GM12878 (cell line): ENCODE measurements at regions not wholly inside any gene's neighbourhood (a gene's known extent, or its start where the extent isn't known, plus 50 kb on each side); places are given as distances from the start of the nearest gene placed in this dataset.
"Not testable (repeated sequence)": the region's sequence is repeated elsewhere in the genome, so short reads cannot be mapped to it uniquely, and the experiment has no call there.

ENCODE experiments used
- ATAC-seq: fragments of 200-7000 bp; cut with Tn5 transposase; 3 replicates; pipeline ENCODE4 v1.9.1; 2020; ENCODE audit warnings: mild to moderate bottlenecking, moderate library complexity
- BruUV-seq: library from RNA; stranded (reverse); fragments of 400-500 nt; replicated peaks from 2 replicates; lab custom pipeline; 2021; lab: Mats Ljungman, UMichigan
- CTCF ChIA-PET: fragments of 300-600 bp; sonication (Branson Sonifier 250); formaldehyde crosslinking; extraction: SDS; loops from one replicate; lab custom pipeline; 2021; ENCODE audit warnings: inconsistent platforms; lab: Yijun Ruan, JAX
- POLR2A ChIA-PET: fragments of 350-600 bp; formaldehyde crosslinking; extraction: SDS; loops from one replicate; lab custom pipeline; 2021; ENCODE audit warnings: inconsistent platforms; lab: Charles Lee
- RAD21 ChIA-PET: fragments of 300-600 bp; sonication (Branson Sonifier 250); formaldehyde crosslinking; loops from one replicate; lab custom pipeline; 2023; ENCODE audit warnings: antibody characterized with exemption; ENCODE audit not compliant: unreplicated experiment; lab: Charles Lee
- SMC1A ChIA-PET: fragments of 300-600 bp; sonication (Branson Sonifier 250); formaldehyde crosslinking; loops from one replicate; lab custom pipeline; 2023; ENCODE audit not compliant: unreplicated experiment, uncharacterized antibody; lab: Charles Lee
- DNase-seq: peaks from one replicate; pipeline ENCODE4 v3.0.0-alpha.2; 2011; ENCODE audit warnings: low read depth, low spot score
- FAIRE-seq: peaks from 3 replicates; lab custom pipeline; 2011; peaks lifted over from hg19 to GRCh38; lab: Jason Lieb, UNC
- H2AFZ ChIP-seq: 2 replicates; pipeline ENCODE4 v1.6.0; 2011; ENCODE audit warnings: low read depth, low read length, control low read depth; ENCODE audit not compliant: control insufficient read depth
- H3K27ac ChIP-seq: 2 replicates; pipeline ENCODE4 v1.5.1; 2011; ENCODE audit warnings: control low read depth; ENCODE audit not compliant: control insufficient read depth, insufficient read depth
- H3K27me3 ChIP-seq, 2 experiments: replicated peaks in 1 of 2; 2 replicates each; pipeline versions ENCODE4 v1.6.0 to v1.6.1; 2011; ENCODE audit warnings: low read length in 1 of 2; ENCODE audit not compliant: control insufficient read depth in 2 of 2, insufficient read depth in 2 of 2
- H3K36me3 ChIP-seq, 2 experiments: 2 replicates each; pipeline ENCODE4 v1.5.1; 2011; ENCODE audit warnings: low read length in 1 of 2; ENCODE audit not compliant: control insufficient read depth in 2 of 2, insufficient read depth in 2 of 2
- H3K4me1 ChIP-seq: 2 replicates; pipeline ENCODE4 v1.6.1; 2011; ENCODE audit warnings: mild to moderate bottlenecking, low read length, moderate library complexity, mixed read lengths; ENCODE audit not compliant: control insufficient read depth, insufficient read depth
- H3K4me2 ChIP-seq: 2 replicates; pipeline ENCODE4 v1.6.0; 2011; ENCODE audit warnings: control low read depth; ENCODE audit not compliant: control insufficient read depth, insufficient read depth
- H3K4me3 ChIP-seq: fragments of 200-600 bp; sonication (generic); 2 replicates; pipeline ENCODE4 v1.5.1; 2016
- H3K79me2 ChIP-seq: 2 replicates; pipeline ENCODE4 v1.6.0; 2011; ENCODE audit warnings: low read length; ENCODE audit not compliant: control insufficient read depth, insufficient read depth
- H3K9ac ChIP-seq: 2 replicates; pipeline ENCODE4 v1.8.0; 2011; ENCODE audit warnings: low read length, control low read depth, mixed read lengths; ENCODE audit not compliant: control insufficient read depth, insufficient read depth
- H3K9me3 ChIP-seq: replicated peaks from 3 replicates; pipeline ENCODE4 v1.5.1; 2011; ENCODE audit warnings: mild to moderate bottlenecking, low read length; ENCODE audit not compliant: control insufficient read depth, insufficient read depth
- H4K20me1 ChIP-seq: 2 replicates; pipeline ENCODE4 v1.6.0; 2011; ENCODE audit not compliant: control insufficient read depth, insufficient read depth
- CBFB ChIP-seq: IDR thresholded peaks from 2 replicates; pipeline ENCODE4 v1.6.1; 2016; ENCODE audit warnings: antibody characterized with exemption, low read depth
- HDAC2 ChIP-seq: fragments of 200-600 bp; sonication (generic); IDR thresholded peaks from 2 replicates; pipeline ENCODE4 v1.6.1; 2017
- HDGF ChIP-seq: fragments of 450-650 bp; IDR thresholded peaks from 2 replicates; pipeline ENCODE4 v1.6.1; 2016; ENCODE audit warnings: antibody characterized with exemption
- KAT2A ChIP-seq: conservative IDR thresholded peaks from 2 replicates; pipeline ENCODE4 v1.6.1; 2011; ENCODE audit warnings: low read depth, low read length; ENCODE audit not compliant: control insufficient read depth
- MTA3 ChIP-seq: IDR thresholded peaks from 2 replicates; pipeline ENCODE4 v1.6.1; 2012; ENCODE audit warnings: low read length, inconsistent platforms, borderline replicate concordance
- NBN ChIP-seq: fragments of 450-650 bp; IDR thresholded peaks from 2 replicates; pipeline ENCODE4 v1.6.1; 2016
- PRDM15 ChIP-seq: fragments of 450-650 bp; formaldehyde crosslinking; IDR thresholded peaks from 2 replicates; pipeline ENCODE4 v1.4.0; 2020; ENCODE audit warnings: mild to moderate bottlenecking, moderate library complexity
- RFX5 ChIP-seq: IDR thresholded peaks from 2 replicates; pipeline ENCODE4 v1.6.1; 2011; ENCODE audit warnings: low read depth, low read length, improper control_type of control experiment
- ZBED1 ChIP-seq: IDR thresholded peaks from 2 replicates; pipeline ENCODE4 v1.6.1; 2016; ENCODE audit warnings: borderline replicate concordance
- ZNF274 ChIP-seq: IDR thresholded peaks from one replicate; pipeline ENCODE4 v1.8.0; 2011; ENCODE audit not compliant: insufficient read length, insufficient read depth
- WGBS: methylation state at CpG from one replicate; pipeline ENCODE4 v1.1.6; 2016; ENCODE audit warnings: low lambda C conversion rate; ENCODE audit not compliant: insufficient replicate concordance, insufficient coverage; ENCODE audit errors: missing lambda C conversion rate; 5-methylcytosine and 5-hydroxymethylcytosine counted together
- in situ Hi-C: fragments of 300-500 bp; cut with MboI; formaldehyde crosslinking; loops from 9 replicates; pipeline ENCODE4 v1.14.3; 2018; ENCODE audit warnings: mixed read lengths
- intact Hi-C: fragments of 100-400 bp; cut with micrococcal nuclease; formaldehyde crosslinking; loops from one replicate; pipeline ENCODE4 v1.14.2; 2022; ENCODE audit not compliant: unreplicated experiment
- TF ChIP-seq, protein P1 (sequence below): fragments of 450-650 bp; IDR thresholded peaks from 2 replicates; pipeline ENCODE4 v1.6.1; 2016; ENCODE audit warnings: mild to moderate bottlenecking

- SMC1A ChIA-PET, H3K27ac ChIP-seq, CTCF ChIA-PET, H3K9ac ChIP-seq, H4K20me1 ChIP-seq, H2AFZ ChIP-seq, intact Hi-C loops, POLR2A ChIA-PET, in situ Hi-C loops, H3K9me3 ChIP-seq, FAIRE-seq, H3K79me2 ChIP-seq, ATAC-seq, H3K4me1 ChIP-seq, H3K4me2 ChIP-seq, H3K27me3 ChIP-seq, RAD21 ChIA-PET, DNase-seq, H3K4me3 ChIP-seq, BruUV-seq, H3K36me3 ChIP-seq: not testable (repeated sequence)
- WGBS = 49% methylated on average over 5 of the region's 7 CpGs
Observed at GRCh38 chr5:30494113-30494512, 699.4 kb upstream of the CDH6 start.

- POLR2A ChIA-PET = no interaction called here
Observed at GRCh38 chr5:30479104-30479503, 714.4 kb upstream of the CDH6 start.

More at GRCh38 chr5:30479104-30479503, 714.4 kb upstream of the CDH6 start:
- Histone ChIP-seq H3K9ac (no peak overlapping the region), H2AFZ (no peak overlapping the region), H4K20me1 (no peaks in the 10 kb centered on the region), H3K4me1 (no peaks in the 10 kb centered on the region), H3K36me3 (no peaks in the 10 kb centered on the region), H3K27ac (no peak overlapping the region), H3K79me2 (no peaks in the 10 kb centered on the region), H3K4me3 (no peak overlapping the region), H3K27me3 (no peaks in the 10 kb centered on the region), H3K9me3 (no peaks in the 10 kb centered on the region; the same call in 2 of the 3 replicates), H3K4me2 (no peak overlapping the region)
- BruUV-seq = no TSS peak
- no peak for FAIRE-seq
- ChIA-PET SMC1A (no interaction called here), RAD21 (no interaction called here), CTCF (no interaction called here)
- TF ChIP-seq NBN (no peak), HDGF (no peak), ZNF274 (no peak), KAT2A (no peak), MTA3 (no peak), CBFB (no peak), PRDM15 (no peak), RFX5 (no peak), ZBED1 (no peak), HDAC2 (no peak)
- TF ChIP-seq, protein P1, sequence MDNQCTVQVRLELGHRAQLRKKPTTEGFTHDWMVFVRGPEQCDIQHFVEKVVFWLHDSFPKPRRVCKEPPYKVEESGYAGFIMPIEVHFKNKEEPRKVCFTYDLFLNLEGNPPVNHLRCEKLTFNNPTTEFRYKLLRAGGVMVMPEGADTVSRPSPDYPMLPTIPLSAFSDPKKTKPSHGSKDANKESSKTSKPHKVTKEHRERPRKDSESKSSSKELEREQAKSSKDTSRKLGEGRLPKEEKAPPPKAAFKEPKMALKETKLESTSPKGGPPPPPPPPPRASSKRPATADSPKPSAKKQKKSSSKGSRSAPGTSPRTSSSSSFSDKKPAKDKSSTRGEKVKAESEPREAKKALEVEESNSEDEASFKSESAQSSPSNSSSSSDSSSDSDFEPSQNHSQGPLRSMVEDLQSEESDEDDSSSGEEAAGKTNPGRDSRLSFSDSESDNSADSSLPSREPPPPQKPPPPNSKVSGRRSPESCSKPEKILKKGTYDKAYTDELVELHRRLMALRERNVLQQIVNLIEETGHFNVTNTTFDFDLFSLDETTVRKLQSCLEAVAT = no peak
- intact Hi-C loops (no loop called here), in situ Hi-C loops (no loop called here)
- no peak for DNase-seq
- ATAC-seq = no peak
